Retinal pigment epithelial cell (primary cell): ENCODE measurements at regions not wholly inside any gene's neighbourhood (a gene's known extent, or its start where the extent isn't known, plus 50 kb on each side); places are given as distances from the start of the nearest gene placed in this dataset.

Source experiments
- DNase-seq: peaks from one replicate; pipeline ENCODE4 v3.0.0-alpha.2; 2010; ENCODE audit warnings: low read depth
- H3K4me3 ChIP-seq: 2 replicates; pipeline ENCODE4 v1.5.1; 2011; ENCODE audit warnings: mild to moderate bottlenecking, low read length, control low read depth, moderate library complexity
- CTCF ChIP-seq: conservative IDR thresholded peaks from 2 replicates; pipeline ENCODE4 v1.5.1; 2011; ENCODE audit warnings: low read depth, low read length, control low read depth, inconsistent platforms

GRCh38 chr13:111394211-111394922 lies 73.9 kb downstream of the TEX29 start:
- H3K4me3 ChIP-seq = no peak overlapping the region

GRCh38 chr13:111395511-111396393 lies 75.3 kb downstream of the TEX29 start:
- no peak for TF ChIP-seq CTCF
- no peak overlapping the region for H3K4me3 ChIP-seq
- DNase-seq = no peak

More at GRCh38 chr13:111394211-111394922, 73.9 kb downstream of the TEX29 start:
- DNase-seq = no peak
- no peak for TF ChIP-seq CTCF

GRCh38 chr13:111396457-111396856 lies 76.0 kb downstream of the TEX29 start:
- TF ChIP-seq CTCF = no peak
- DNase-seq = no peak

GRCh38 chr13:111397202-111397880 lies 76.9 kb downstream of the TEX29 start:
- no peak for DNase-seq
- no peak for TF ChIP-seq CTCF
- H3K4me3 ChIP-seq = no peak overlapping the region

More at GRCh38 chr13:111396457-111396856, 76.0 kb downstream of the TEX29 start:
- no peak overlapping the region for H3K4me3 ChIP-seq

GRCh38 chr13:111398196-111398595 lies 77.8 kb downstream of the TEX29 start:
- H3K4me3 ChIP-seq = no peak overlapping the region
- TF ChIP-seq CTCF = no peak
- DNase-seq = no peak

GRCh38 chr13:111398715-111399299 lies 78.4 kb downstream of the TEX29 start:
- TF ChIP-seq CTCF = no peak
- H3K4me3 ChIP-seq = no peak overlapping the region
- DNase-seq = no peak
